OCI-LY3 (cell line): ENCODE measurements at regions not wholly inside any gene's neighbourhood (a gene's known extent, or its start where the extent isn't known, plus 50 kb on each side); places are given as distances from the start of the nearest gene placed in this dataset.

Source experiments
- H2AFZ ChIP-seq: fragments of 200-600, 300-600 bp; shearing (Covaris generic); 2 replicates; pipeline ENCODE4 v1.6.0; 2014; ENCODE audit warnings: antibody characterized with exemption, low read depth, low read length
- H3K27ac ChIP-seq: fragments of 200-600, 300-600 bp; sonication (generic); 2 replicates; pipeline ENCODE4 v1.5.1; 2014; ENCODE audit warnings: mild to moderate bottlenecking, low read length, moderate library complexity, mixed read lengths
- H3K27me3 ChIP-seq: fragments of 200-600, 300-600 bp; sonication (generic); 2 replicates; pipeline ENCODE4 v1.6.1; 2014; ENCODE audit warnings: low read depth, low read length, mixed read lengths
- H3K36me3 ChIP-seq: fragments of 200-600, 300-600 bp; sonication (generic); replicated peaks from 2 replicates; pipeline ENCODE3; 2014; ENCODE audit warnings: low read depth, low read length, mixed read lengths
- H3K4me1 ChIP-seq: fragments of 300-600, 200-600 bp; sonication (generic); 2 replicates; pipeline ENCODE4 v1.6.1; 2014; ENCODE audit warnings: low read length, mixed read lengths
- H3K4me2 ChIP-seq: fragments of 200-600, 300-600 bp; sonication (generic); 2 replicates; pipeline ENCODE4 v1.6.1; 2014; ENCODE audit warnings: low read length, mixed read lengths
- H3K4me3 ChIP-seq: fragments of 300-600, 200-600 bp; sonication (generic); 2 replicates; pipeline ENCODE4 v1.5.1; 2014; ENCODE audit warnings: antibody characterized with exemption, mild to moderate bottlenecking, low read length, moderate library complexity
- H3K79me2 ChIP-seq: fragments of 300-600, 200-600 bp; shearing (Covaris generic); 2 replicates; pipeline ENCODE4 v1.6.1; 2014; ENCODE audit warnings: mild to moderate bottlenecking, low read length, mixed read lengths
- H3K9ac ChIP-seq: fragments of 300-600, 200-600 bp; shearing (Covaris generic); 2 replicates; pipeline ENCODE4 v1.6.0; 2014; ENCODE audit warnings: mild to moderate bottlenecking, low read length, moderate library complexity
- H3K9me3 ChIP-seq: fragments of 200-600, 300-600 bp; shearing (Covaris generic); 2 replicates; pipeline ENCODE4 v1.6.1; 2014; ENCODE audit warnings: low read length, mixed read lengths; ENCODE audit not compliant: insufficient read depth
- H4K20me1 ChIP-seq: fragments of 200-600, 300-600 bp; sonication (generic); 2 replicates; pipeline ENCODE4 v1.6.1; 2016; ENCODE audit warnings: low read length, mixed read lengths; ENCODE audit not compliant: insufficient read depth
- CTCF ChIP-seq: fragments of 200-600, 300-600 bp; sonication (generic); IDR thresholded peaks from 2 replicates; pipeline ENCODE4 v1.5.1; 2014; ENCODE audit warnings: antibody characterized with exemption, low read length, low read depth
- EZH2phosphoT487 ChIP-seq: fragments of 200-600 bp; shearing (Covaris generic); IDR thresholded peaks from 2 replicates; pipeline ENCODE4 v1.6.1; 2018; ENCODE audit warnings: antibody characterized with exemption, mixed run types, low read depth

DNA sequence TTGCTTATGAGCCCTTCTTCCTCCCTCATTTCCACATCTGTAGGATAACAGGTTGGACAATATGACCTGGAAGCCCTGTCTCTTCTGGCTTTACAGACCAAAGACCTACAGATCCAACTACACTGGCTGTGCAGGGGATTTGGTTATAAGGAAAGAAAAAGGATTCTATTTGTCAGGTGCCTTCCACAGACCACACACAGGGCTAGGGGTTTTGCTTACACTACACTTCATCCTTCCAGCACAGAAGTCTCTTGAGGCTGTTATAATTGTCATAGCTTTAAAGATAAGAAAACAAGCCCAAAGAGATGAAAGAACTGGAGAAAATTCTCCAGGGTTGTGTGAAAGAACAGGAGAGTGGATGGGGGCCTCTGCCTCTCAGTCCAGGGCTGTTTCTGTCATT is 302.6 kb downstream of the MYCN start:
- Histone ChIP-seq H3K9me3 (no peaks in the 10 kb centered on the region), H3K27me3 (peaks cover 31% of the 10 kb centered on the region; the same call in 1 of the 2 replicates), H3K27ac (no peak overlapping the region), H2AFZ (no peak overlapping the region), H3K4me3 (no peak overlapping the region), H3K9ac (no peak overlapping the region), H3K4me2 (no peak overlapping the region), H3K79me2 (no peaks in the 10 kb centered on the region), H3K4me1 (no peaks in the 10 kb centered on the region), H3K36me3 (no peaks in the 10 kb centered on the region), H4K20me1 (no peaks in the 10 kb centered on the region)
- TF ChIP-seq CTCF, result no peak
- no peak for TF ChIP-seq EZH2phosphoT487

DNA sequence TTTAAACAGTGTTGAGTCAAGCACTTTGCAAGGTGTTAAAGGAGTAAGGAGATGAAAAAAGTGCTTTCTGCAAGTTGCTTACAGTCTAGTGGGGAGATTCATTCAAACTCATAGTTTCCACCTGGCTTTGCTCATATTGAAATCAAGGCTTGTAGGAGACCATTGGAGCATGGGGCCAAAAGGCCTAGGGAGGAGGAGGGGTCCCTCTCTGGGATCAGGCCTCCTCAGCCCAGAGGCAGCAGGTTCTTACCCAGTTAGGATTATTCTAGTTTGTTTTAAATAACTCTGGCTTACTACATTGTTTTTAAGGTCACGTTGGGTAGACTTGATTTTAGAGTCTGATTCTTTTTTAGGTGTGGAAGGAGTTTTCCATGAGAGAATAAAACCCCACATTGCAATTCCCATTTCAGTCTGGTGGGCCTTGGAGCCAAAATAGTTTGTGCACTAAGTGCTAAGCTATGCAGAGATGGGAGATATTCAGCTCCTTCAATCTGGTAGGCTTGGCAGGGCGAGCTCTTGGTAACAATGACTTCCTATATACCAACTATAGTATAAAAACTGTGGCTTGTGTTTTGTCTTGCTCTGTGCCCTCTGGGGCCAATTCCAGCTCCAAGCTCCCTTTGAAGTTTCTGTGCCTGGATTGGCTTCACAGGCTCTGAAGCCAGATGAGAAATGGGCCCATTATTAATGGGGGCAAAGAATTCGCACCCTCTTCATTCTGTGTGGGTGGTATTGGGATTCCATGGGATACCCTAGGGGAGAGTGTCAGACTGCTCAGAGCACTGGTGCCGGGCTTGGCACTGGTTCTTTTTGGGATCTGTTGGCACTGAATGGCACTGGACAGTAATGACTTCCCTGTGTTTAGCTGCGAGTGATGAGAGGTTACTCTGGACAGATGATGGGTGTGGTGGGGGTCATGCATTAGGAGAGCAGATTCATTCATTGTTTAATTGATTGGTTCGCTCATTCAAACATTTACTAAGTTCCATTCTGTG is 301.1 kb downstream of the MYCN start:
- H3K4me3 ChIP-seq, result no peak overlapping the region
- H3K36me3 ChIP-seq, result no peaks in the 10 kb centered on the region
- no peak for TF ChIP-seq CTCF
- no peak for TF ChIP-seq EZH2phosphoT487
- no peaks in the 10 kb centered on the region for H4K20me1 ChIP-seq
- no peak overlapping the region for H2AFZ ChIP-seq
- no peak overlapping the region for H3K4me2 ChIP-seq
- H3K79me2 ChIP-seq, result no peaks in the 10 kb centered on the region
- H3K9ac ChIP-seq, result no peak overlapping the region
- no peak overlapping the region for H3K27ac ChIP-seq
- H3K9me3 ChIP-seq, result no peaks in the 10 kb centered on the region
- H3K27me3 ChIP-seq, result peaks cover 25% of the 10 kb centered on the region; the same call in 1 of the 2 replicates
- H3K4me1 ChIP-seq, result no peaks in the 10 kb centered on the region

- no peak overlapping the region for H3K27ac ChIP-seq
- H4K20me1 ChIP-seq, result no peaks in the 10 kb centered on the region
- no peak overlapping the region for H3K4me3 ChIP-seq
- H3K4me1 ChIP-seq, result no peaks in the 10 kb centered on the region
- TF ChIP-seq EZH2phosphoT487, result no peak
- no peak for TF ChIP-seq CTCF
- no peaks in the 10 kb centered on the region for H3K9me3 ChIP-seq
- H3K4me2 ChIP-seq, result no peak overlapping the region
- H3K79me2 ChIP-seq, result no peaks in the 10 kb centered on the region
- peaks cover 20% of the 10 kb centered on the region; the same call in 1 of the 2 replicates for H3K27me3 ChIP-seq
- H3K9ac ChIP-seq, result no peak overlapping the region
- H2AFZ ChIP-seq, result no peak overlapping the region
- no peaks in the 10 kb centered on the region for H3K36me3 ChIP-seq
Measured at GRCh38 chr2:16240402-16240801, 300.1 kb downstream of the MYCN start.

GRCh38 chr2:16239296-16239850 is 299.0 kb downstream of the MYCN start:
- Histone ChIP-seq H3K4me1 (no peaks in the 10 kb centered on the region), H4K20me1 (no peaks in the 10 kb centered on the region), H3K79me2 (no peaks in the 10 kb centered on the region), H3K4me3 (no peak overlapping the region), H3K36me3 (no peaks in the 10 kb centered on the region), H3K9me3 (no peaks in the 10 kb centered on the region), H3K4me2 (no peak overlapping the region), H3K9ac (no peak overlapping the region), H3K27me3 (peaks cover 20% of the 10 kb centered on the region; the same call in 1 of the 2 replicates), H3K27ac (no peak overlapping the region), H2AFZ (no peak overlapping the region)
- TF ChIP-seq EZH2phosphoT487 (no peak), CTCF (no peak)
